ENCODE measurements at regions not wholly inside any gene's neighbourhood (a gene's known extent, or its start where the extent isn't known, plus 50 kb on each side); places are given as distances from the start of the nearest gene placed in this dataset.

DNA sequence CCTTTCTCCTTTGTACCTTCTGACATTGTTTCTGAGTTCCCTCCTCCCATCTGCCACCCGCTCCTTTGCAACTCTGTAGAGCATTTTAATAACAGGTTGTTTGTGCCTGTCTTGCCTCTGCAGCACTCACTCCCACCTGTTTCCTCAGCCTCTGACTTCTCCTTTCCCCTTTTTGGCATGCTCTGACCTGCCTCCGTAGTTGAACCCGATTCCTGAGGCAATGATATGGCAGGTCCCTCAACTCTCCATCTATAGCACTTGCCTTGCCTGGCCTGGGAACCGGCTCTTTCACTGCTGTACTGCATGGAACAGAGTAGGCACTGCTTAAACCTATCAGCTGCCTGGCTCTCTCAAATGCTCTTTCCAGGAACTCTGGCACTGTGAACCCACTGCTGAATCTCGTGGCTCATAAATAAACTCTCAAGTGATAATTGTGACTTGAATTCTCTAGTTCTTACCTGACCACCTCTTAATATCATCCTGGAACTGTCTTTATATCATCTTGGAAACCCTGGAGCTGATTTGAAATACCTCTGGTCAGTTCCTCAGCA lies 50.3 kb downstream of the UTRN start:
- peaks cover 61% of the 10 kb centered on the region for H3K4me1 ChIP-seq

DNA sequence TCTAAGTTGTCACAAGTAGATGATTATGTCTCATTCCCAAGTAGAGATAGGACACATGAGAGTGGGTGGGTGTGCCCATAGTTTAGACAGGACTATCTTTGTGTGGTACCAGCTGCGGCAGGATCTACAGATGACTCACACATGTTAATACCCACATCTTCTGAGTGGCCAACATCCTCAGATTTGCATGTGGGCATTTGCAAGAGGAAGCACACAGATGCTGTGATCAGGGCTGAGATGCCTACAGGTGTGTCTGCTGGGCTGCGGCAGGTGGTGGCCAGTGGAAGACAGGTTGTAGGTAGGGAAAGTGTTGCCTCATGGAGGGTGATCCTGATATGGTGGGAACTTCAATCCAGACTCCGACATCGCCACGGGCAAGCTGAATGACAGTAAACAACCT lies 50.8 kb downstream of the UTRN start:
- Histone ChIP-seq H3K4me3 (no peak overlapping the region), H3K9me3 (no peaks in the 10 kb centered on the region), H3K27ac (no peak overlapping the region), H3K27me3 (no peaks in the 10 kb centered on the region), H3K36me3 (no peaks in the 10 kb centered on the region), H3K4me1 (peaks cover 66% of the 10 kb centered on the region)
- intact Hi-C loops (cut with DNase I), result no loop called here
- DNase-seq (ENCODE audit: extremely low spot score in 2 of 2), result no peak
- TF ChIP-seq, protein P1, sequence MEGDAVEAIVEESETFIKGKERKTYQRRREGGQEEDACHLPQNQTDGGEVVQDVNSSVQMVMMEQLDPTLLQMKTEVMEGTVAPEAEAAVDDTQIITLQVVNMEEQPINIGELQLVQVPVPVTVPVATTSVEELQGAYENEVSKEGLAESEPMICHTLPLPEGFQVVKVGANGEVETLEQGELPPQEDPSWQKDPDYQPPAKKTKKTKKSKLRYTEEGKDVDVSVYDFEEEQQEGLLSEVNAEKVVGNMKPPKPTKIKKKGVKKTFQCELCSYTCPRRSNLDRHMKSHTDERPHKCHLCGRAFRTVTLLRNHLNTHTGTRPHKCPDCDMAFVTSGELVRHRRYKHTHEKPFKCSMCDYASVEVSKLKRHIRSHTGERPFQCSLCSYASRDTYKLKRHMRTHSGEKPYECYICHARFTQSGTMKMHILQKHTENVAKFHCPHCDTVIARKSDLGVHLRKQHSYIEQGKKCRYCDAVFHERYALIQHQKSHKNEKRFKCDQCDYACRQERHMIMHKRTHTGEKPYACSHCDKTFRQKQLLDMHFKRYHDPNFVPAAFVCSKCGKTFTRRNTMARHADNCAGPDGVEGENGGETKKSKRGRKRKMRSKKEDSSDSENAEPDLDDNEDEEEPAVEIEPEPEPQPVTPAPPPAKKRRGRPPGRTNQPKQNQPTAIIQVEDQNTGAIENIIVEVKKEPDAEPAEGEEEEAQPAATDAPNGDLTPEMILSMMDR (IDR thresholded peaks at IDR 0.05), result no peak
- TF ChIP-seq POLR2A (IDR thresholded peaks at IDR 0.05), result no peak
- TF ChIP-seq POLR2AphosphoS5 (IDR thresholded peaks at IDR 0.05; ENCODE audit: insufficient read depth in 1 of 2, low read depth in 1 of 2), result no peak

More for the DNA sequence above, 50.3 kb downstream of the UTRN start:
- Histone ChIP-seq H3K27me3 (no peaks in the 10 kb centered on the region), H3K36me3 (no peaks in the 10 kb centered on the region), H3K27ac (no peak overlapping the region), H3K4me3 (no peak overlapping the region), H3K9me3 (no peaks in the 10 kb centered on the region)
- intact Hi-C loops (cut with DNase I), result no loop called here
- no peak for DNase-seq (ENCODE audit: extremely low spot score in 2 of 2)
- TF ChIP-seq POLR2AphosphoS5 (IDR thresholded peaks at IDR 0.05; ENCODE audit: insufficient read depth in 1 of 2, low read depth in 1 of 2), result no peak
- TF ChIP-seq, protein P1 (IDR thresholded peaks at IDR 0.05), result no peak
- TF ChIP-seq POLR2A (IDR thresholded peaks at IDR 0.05), result no peak

DNA sequence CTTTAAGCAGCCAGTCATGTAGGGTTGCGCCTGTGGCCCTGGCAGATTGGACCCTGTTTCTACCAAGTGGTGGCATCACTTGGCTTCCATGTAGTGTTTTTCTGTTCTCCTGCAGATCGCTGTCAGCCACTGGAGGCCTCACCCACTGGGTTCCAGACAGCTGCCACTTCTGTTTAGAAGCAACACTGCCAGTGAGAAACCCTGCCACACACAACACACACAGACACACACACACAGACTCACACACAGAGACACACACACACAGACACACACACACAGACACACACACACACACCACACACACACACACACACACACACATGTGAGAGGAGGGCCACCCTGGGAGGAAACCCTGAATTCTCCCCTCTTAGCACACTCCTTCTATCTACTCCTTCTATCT lies 51.8 kb downstream of the UTRN start:
- H3K9me3 ChIP-seq, result no peaks in the 10 kb centered on the region
- no peaks in the 10 kb centered on the region for H3K27me3 ChIP-seq
- no peak overlapping the region for H3K27ac ChIP-seq
- no peaks in the 10 kb centered on the region for H3K36me3 ChIP-seq
- H3K4me1 ChIP-seq, result peaks cover 70% of the 10 kb centered on the region
- no peak for DNase-seq (ENCODE audit: extremely low spot score in 2 of 2)
- no peak for TF ChIP-seq POLR2A (IDR thresholded peaks at IDR 0.05)
- TF ChIP-seq, protein P1 (IDR thresholded peaks at IDR 0.05), result no peak
- TF ChIP-seq POLR2AphosphoS5 (IDR thresholded peaks at IDR 0.05; ENCODE audit: insufficient read depth in 1 of 2, low read depth in 1 of 2), result no peak
- intact Hi-C loops (cut with DNase I), result no loop called here
- no peak overlapping the region for H3K4me3 ChIP-seq

DNA sequence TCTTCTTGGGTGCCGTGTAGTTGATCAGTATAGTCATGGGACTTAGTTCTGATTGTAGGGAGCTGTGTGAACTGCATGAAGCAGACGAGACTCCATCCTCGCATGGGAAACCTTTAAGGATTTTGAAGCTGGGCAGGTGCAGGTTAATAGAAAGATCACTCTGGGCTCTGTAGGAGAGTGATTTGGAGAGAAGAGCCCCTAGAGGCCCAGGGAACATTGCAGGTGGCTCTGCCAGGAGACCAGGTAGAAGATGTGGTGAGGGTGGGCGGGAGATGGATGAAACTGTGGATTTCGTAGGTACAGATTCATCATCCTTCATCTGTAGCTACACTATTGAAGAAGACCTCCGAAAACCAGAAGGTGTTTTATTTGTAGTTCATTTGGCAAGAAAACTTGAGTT lies 53.3 kb downstream of the UTRN start:
- DNase-seq (ENCODE audit: extremely low spot score in 2 of 2), result no peak
- Histone ChIP-seq H3K9me3 (no peaks in the 10 kb centered on the region), H3K27ac (no peak overlapping the region), H3K4me3 (no peak overlapping the region), H3K27me3 (no peaks in the 10 kb centered on the region), H3K36me3 (no peaks in the 10 kb centered on the region), H3K4me1 (peaks cover 85% of the 10 kb centered on the region)
- TF ChIP-seq POLR2A (IDR thresholded peaks at IDR 0.05), result no peak
- TF ChIP-seq POLR2AphosphoS5 (IDR thresholded peaks at IDR 0.05; ENCODE audit: insufficient read depth in 1 of 2, low read depth in 1 of 2), result no peak
- TF ChIP-seq, protein P1 (IDR thresholded peaks at IDR 0.05), result no peak
- intact Hi-C loops (cut with DNase I), result no loop called here

DNA sequence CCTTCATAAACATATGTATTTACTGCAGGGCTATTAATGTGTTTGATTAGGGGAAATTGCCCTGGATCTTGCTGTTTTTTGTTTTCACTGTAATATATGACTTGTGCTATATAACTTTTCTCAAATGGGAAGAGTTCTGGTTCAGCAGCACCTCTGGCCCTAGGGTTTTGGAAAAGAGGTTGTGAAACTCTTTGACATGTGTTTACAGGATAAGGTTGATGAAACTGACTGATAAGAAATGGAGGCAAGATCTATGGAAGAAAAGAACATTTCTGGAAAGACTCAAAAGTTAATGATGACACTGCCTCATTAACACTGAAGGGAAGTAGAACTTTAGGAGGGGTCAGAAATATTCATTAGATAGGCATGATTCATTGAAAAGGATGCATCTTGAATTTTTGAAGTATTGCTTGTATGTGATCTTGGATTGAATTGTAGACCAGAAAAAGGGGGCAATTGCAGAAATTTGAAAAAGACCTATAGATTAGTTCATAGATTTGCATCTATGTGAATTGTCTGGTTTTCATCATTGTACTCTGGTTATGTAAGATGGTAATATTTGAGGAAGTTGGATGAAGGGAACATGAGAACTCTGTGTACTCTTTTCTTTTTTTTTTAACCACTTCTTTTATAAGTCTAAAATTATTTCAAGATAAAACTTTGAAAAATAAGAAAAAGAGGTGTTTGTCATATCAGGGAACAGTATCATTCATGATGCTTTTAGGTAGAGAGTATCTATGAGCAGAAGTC lies 54.0 kb downstream of the UTRN start:
- Histone ChIP-seq H3K9me3 (no peaks in the 10 kb centered on the region), H3K27me3 (no peaks in the 10 kb centered on the region), H3K4me1 (peaks cover 89% of the 10 kb centered on the region), H3K27ac (no peak overlapping the region), H3K36me3 (no peaks in the 10 kb centered on the region), H3K4me3 (no peak overlapping the region)
- TF ChIP-seq POLR2A (IDR thresholded peaks at IDR 0.05) (no peak), POLR2AphosphoS5 (IDR thresholded peaks at IDR 0.05; ENCODE audit: insufficient read depth in 1 of 2, low read depth in 1 of 2) (no peak)
- TF ChIP-seq, protein P1 (IDR thresholded peaks at IDR 0.05), result no peak
- no peak for DNase-seq (ENCODE audit: extremely low spot score in 2 of 2)
- intact Hi-C loops (cut with DNase I), result no loop called here

Data from vagina (tissue), 2 donors.